SW 1271 (cell line): ENCODE measurements at regions not wholly inside any gene's neighbourhood (a gene's known extent, or its start where the extent isn't known, plus 50 kb on each side); places are given as distances from the start of the nearest gene placed in this dataset.

Experiments used
- DNase-seq, 2 experiments: peaks; one replicate each; lab custom pipeline; 2025; lab: John Stamatoyannopoulos, UW

GRCh38 chr2:240298117-240298790, 137.2 kb upstream of the GPC1 start:
- DNase-seq = no peak

- DNase-seq = no peak
Measured at GRCh38 chr2:240298803-240299709, 136.4 kb upstream of the GPC1 start.

GRCh38 chr2:240299710-240300068, 135.8 kb upstream of the GPC1 start:
- DNase-seq = no peak

- no peak for DNase-seq
Measured at GRCh38 chr2:240300261-240300821, 135.1 kb upstream of the GPC1 start.

GRCh38 chr2:240300840-240301239, 134.6 kb upstream of the GPC1 start:
- DNase-seq = no peak

- DNase-seq = no peak
Measured at GRCh38 chr2:240301256-240301795, 134.1 kb upstream of the GPC1 start.

- DNase-seq = no peak
Measured at GRCh38 chr2:240302041-240302440, 133.4 kb upstream of the GPC1 start.

- DNase-seq = no peak
Measured at GRCh38 chr2:240302933-240303595, 132.4 kb upstream of the GPC1 start.

- DNase-seq = no peak
Measured at GRCh38 chr2:240303896-240304745, 131.3 kb upstream of the GPC1 start.

GRCh38 chr2:240304746-240305161, 130.7 kb upstream of the GPC1 start:
- no peak for DNase-seq

- DNase-seq = no peak
Measured at GRCh38 chr2:240305369-240305962, 130.0 kb upstream of the GPC1 start.

GRCh38 chr2:240306185-240306584, 129.3 kb upstream of the GPC1 start:
- no peak for DNase-seq

- DNase-seq = no peak
Measured at GRCh38 chr2:240308111-240308651, 127.3 kb upstream of the GPC1 start.

GRCh38 chr2:240309214-240309613, 126.2 kb upstream of the GPC1 start:
- DNase-seq = no peak

- DNase-seq = no peak
Measured at GRCh38 chr2:240310201-240310600, 125.3 kb upstream of the GPC1 start.

- no peak for DNase-seq
Measured at GRCh38 chr2:240310645-240311044, 124.8 kb upstream of the GPC1 start.

GRCh38 chr2:240311821-240312220, 123.6 kb upstream of the GPC1 start:
- DNase-seq = no peak

GRCh38 chr2:240319221-240319854, 116.1 kb upstream of the GPC1 start:
- no peak for DNase-seq

GRCh38 chr2:240319855-240320203, 115.6 kb upstream of the GPC1 start:
- no peak for DNase-seq
